GM21526 (cell line): ENCODE measurements at regions not wholly inside any gene's neighbourhood (a gene's known extent, or its start where the extent isn't known, plus 50 kb on each side); places are given as distances from the start of the nearest gene placed in this dataset.

Experiments
- ATAC-seq: cut with Tn5 transposase; IDR thresholded peaks from one replicate; pipeline ENCODE4 v1.9.1; 2021; ENCODE audit warnings: moderate library complexity; ENCODE audit not compliant: unreplicated experiment, low FRiP score

DNA sequence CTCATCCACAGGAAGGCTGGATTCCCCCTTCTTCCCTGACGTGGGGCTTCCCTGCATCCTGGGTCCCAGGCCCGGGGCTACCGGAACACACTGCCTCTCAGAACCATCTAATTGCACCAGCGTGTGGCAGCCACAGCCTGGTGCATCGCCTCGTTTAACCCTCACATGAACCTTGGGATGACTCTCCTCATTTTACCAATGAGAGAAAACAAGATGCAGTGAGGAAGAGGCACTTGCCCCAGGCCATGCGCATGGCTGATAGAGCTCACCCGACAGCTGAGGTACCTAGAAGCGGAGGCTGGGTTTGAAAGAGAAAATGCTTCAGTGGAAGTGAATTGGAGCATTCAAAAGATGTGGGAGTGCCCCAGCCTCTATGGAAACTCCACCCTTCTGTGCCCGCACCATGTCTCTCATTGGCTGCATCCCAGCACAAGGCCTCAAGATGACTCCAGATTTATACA is 162.3 kb downstream of the KATNIP start:
- no peak for ATAC-seq

DNA sequence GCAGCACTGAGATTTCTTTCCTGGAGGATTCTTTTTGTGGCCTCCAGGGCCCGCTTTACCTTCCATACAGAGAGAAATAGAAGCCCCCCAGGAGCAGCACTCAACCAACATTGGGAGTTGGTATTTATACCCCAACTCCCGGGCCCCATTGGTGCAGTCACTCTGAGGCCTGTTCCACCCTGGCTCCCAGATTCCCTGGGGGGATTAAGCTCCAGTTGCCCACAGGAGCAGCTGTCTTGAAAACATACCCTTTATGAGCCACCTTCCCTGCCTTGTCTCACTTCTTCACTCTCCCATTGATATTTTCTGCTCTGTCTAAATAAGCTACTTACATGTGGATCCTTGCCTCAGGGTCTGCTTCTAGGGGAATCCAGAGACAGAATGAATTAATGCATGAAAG is 167.8 kb downstream of the KATNIP start:
- ATAC-seq, result no peak

DNA sequence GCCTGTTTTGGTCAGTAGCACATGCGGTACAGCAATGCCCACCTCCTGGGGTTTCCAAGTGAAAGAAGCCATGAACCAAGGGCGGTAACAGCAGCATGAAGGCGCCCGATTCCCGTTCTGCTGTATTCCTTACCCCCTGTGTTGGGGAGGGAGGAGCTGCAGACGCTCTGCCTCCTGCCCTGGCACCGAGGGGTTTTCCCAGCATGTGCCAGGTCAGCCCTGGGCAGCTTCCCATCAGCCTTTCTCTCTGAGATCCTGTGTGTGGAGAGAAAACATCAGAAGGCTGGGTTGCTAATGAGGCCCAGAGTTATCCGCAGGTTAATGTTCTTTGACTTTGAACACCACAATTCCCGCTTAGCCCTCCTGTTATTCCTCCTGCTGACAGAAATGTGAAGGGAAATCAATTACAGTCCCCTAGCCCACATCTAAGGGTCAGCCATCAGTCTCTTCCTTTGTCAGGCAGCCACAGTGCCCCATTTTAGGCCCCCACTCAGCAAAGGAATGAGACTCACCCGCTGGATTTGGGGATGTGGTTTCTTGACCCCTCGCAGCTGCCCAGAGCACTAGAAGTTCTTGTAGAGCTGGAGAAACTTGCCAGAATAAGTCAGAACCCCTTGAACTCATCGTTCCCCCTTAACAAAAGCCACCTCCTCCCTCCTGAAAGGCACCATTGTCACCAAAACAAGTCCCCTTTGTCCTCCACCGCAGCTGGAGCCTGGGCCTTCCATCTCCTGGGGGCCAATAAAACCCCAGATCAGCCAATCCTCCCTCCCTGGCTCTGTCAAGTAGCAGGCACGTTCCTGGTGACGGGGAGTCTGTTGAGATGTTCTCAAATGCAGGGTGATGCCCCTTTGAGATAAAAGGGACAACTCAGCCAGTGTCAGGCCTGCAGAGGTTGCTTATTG is 168.5 kb downstream of the KATNIP start:
- no peak for ATAC-seq

DNA sequence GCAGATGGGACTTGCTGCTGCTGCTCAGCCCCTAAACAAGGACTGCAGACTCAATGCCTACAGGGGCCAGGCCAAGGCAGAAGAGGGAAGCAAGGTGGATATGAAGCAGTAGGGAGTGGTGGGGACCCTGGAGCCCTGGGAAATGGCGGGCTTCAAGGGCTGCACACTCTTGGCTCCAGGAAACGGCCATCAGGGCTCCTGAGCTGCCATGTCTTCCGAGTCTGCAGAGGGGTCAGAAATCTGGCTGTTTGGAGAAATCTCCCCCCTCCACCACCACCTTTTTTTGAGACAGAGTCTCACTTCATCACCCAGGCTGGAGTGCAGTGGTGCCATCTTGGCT is 169.1 kb downstream of the KATNIP start:
- no peak for ATAC-seq

DNA sequence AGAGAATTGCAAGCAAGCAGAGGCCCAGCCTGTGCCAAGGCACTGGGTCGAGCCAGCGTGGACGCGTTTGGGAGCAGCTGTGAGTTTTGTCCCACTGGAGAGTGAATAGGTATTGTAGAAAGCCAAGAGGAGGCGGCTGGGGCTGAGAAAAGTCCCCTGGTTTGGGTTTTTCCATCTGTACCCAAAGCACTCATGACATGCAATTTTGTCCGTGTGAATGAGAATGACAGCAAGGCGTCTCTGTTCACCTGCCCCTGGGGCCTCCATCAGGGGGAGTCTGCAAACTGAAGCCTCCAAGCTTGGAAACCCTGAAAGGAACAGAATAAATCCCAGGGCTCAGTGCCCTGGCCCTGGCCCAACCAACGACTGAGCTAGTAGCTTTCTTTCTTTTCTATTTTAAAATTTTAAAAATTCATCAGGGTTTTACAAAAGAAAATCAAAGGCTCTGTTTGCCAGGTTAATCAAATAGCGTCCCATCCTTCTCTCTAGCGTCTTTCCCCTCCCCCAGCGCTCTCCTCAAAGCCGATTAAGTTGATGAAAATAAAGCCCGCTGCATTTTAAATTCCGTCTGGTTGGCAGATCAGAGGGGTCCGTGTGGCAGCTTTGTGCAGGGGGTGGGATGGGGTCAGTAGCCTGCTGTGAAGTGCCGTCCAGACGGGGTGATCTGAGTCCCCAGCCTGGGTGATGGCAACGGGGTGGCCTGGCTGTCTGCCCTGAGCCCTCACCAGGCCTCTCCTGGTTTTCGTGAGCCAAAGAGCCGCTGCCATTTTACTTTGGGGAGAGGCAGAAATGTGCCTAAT is 171.0 kb downstream of the KATNIP start:
- no peak for ATAC-seq

DNA sequence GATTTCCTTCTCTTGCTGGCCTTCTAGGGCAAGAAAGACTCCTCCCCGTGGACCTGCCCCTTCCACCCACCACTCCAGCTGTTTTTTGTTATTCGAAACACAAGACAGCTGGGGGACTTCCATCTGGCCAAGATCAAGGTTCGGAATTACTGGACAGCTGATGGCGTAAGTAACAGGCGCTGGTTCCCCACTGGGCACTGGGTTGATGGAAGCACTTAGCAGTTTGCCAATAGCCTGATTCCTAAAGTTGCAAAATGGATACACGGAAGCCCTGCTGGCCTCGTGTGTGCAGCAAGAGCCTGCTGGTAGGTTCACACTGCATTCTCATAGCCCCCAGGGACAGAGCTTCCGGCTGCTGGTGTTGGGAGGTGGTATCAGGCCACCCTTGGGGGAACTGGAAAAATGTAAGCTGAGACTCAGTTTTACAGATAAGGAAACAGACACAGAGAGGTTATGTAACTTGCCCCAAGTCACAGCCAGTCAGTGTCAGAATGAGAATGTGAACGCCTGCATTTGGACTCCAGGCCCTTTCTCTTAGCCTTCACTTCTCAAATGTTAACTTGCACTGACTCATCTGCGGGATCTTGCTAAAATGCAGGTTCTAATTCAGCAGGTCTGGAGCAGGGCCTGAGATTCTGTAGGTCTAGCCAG is 171.7 kb downstream of the KATNIP start:
- ATAC-seq, result no peak

DNA sequence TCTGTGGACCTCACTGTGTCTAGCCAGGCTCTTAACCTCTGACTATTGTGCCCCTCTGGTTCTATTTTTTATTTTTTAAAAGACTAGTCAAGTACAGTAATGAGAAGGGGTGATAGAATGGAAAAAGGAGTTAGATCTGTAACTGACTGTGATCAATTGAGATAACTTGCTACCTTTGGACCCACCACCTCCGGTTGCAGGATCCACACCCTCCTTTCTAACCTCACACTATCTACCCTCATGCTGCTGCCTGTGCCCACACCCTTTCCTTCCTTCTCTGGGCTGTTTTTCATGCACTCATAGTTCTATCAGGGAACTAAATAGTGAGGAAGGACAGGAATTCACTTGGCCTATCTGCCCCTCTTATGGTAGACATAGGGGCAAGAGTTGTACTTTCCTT is 172.3 kb downstream of the KATNIP start:
- ATAC-seq, result no peak

DNA sequence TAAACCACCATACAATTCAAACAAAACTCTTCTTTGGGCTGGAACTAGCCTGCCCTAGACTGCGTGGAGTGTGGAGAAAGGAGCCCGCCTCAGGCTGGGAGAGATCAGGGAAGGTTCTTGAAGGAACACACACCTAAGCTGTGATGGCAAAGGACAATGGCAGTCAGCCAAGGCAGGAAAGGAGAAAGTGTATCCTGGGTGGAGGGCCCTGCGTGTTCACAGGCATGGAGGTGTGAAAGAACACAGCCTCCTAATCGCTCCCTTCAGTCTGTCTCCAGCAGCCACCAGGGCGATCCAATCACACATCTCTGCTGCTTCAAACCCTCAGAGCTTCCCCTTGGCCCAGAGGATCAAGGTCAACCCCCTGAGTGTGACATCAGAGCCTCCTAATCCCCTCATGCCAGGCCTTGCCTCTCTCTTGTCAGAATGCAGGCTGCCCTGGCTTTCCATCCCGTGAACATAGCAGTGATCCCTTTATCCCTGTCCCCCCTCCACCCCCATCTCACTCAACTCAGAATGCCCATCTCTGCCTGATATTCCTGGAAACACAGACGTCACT is 173.0 kb downstream of the KATNIP start:
- no peak for ATAC-seq

DNA sequence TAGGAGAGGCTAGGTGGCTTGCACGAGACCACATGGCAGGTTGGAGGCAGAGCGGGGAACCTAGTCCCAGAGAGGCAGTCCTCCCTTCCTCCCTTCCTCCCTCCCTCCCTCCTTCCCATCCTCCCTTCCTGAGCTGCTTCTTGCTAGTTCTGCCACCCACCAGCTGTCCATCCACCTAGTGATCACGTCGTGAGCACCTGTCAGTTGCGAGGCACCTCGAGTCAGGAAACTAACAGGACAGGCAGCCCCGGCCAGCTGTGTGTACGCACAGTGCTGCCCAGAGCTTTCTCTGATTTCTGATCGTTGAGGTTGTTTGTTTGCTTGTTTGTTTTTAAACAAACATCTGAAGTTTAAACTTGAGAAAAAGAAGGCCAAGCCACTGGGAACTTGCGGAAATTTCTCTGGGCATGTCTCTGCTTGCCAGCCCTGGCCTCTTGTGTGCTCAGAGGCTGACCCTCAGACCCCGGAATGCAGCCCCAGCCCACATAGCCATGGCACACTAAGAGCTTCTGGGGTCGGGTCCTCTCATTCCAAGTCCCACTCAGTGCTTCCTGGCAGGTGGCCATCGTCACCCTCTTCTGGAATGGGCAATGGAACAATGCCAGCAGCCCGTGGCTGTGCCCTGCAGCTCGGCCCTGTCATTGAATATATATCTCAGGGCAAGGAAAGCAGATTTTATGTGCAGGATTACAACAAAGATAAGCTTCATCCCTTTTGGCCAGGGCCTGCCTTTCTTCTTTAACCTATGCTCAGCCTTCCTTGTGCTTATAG is 174.0 kb downstream of the KATNIP start:
- no peak for ATAC-seq

DNA sequence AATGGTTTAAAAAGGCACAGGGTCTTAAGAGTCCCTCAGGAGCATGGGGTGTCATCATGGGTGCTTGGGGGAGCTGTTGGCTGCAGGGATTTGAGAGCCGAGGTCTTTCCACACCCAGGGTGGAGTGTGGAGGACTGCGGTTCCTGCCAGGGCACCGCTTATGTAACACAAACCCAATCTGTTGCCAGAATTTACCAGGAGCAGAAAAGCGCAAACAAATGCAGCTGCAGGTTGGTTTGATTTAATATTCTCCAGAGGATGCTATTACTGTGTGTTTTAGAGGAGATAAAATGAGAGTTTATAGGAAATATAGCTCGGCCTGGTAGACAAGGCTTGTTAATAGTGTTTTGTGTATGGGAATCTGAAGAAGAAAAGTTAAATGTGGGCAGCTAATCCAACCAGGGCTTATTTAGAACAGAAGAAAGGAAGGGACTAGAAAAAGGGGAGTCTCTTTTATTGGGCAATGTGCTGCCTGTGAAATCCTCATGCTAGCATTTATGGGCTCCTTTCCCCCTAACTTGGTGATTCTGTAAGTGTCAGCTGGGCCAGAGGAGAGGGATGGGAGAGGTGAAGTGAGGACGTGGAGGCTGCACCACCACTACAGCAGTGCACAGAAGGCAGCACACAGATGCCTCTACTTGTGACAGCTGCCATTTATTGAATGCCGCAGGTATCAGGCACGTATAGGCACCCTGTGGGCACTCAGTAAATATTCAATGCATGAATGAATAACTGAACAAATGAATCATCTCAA is 174.7 kb downstream of the KATNIP start:
- no peak for ATAC-seq

DNA sequence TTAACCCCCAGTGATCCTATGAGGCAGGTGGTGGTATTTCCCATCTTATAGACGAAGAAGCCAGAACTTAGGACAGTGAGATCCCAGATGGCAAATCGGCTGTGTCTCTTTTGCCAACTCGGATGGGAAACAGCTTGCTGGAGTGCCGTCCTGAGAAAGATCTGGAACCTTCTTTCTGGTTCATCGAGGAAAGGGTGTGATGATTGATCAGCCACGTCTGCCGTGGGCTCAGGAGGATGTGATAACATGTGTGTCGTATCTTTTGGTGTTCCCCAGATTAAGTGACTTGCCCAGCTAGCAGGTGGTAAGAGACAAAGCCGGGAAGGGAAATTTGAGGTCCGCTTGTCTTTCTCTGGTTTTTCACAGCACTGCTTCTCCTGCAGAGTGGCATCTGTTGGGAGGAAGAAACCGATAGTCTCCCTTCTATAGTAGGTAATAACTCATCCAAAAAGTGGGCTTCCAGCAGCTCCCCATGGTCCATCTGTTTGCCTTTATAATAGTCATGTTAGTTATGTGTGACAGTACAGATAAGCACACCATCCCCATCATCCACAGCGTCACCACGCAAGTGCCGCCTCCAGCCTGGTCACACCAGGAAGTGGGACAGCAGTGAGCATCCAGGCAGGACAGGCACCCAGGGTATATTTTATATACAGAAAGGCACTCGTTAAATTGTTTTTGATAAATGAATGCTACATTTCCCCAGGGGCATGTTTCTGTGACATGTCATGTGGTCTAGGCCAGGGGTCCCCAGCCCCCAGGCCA is 175.5 kb downstream of the KATNIP start:
- ATAC-seq, result no peak

DNA sequence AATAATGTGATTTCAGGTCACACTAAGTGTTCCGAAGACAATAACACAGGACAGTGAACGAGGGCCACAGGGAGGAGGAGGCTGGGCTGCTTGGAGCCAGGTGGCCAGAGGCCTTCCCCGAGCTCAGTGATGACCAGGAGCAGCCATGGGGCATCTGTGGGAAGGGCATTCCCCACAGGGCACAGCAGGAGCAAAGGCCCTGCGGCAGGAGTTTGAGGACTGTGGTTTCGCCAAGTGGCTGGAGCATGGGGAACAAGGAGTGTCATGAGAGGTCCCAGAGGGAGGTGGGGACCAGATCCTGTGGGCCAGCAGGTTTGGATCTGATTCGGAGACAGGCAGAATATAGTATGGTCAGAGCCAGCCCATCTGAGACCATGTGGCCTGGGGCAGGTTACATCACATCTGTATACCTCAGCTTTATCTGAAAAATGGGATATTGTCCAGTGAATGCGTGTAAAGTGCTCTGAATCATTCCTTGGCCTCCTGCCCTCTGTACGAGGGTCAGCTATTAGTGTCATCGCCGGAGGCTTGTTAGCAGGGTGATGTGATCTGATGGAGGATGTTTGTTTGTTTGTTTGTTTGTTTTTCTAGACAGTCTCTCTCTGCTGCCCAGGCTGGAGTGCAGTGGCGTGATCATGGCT is 176.8 kb downstream of the KATNIP start:
- ATAC-seq, result no peak

DNA sequence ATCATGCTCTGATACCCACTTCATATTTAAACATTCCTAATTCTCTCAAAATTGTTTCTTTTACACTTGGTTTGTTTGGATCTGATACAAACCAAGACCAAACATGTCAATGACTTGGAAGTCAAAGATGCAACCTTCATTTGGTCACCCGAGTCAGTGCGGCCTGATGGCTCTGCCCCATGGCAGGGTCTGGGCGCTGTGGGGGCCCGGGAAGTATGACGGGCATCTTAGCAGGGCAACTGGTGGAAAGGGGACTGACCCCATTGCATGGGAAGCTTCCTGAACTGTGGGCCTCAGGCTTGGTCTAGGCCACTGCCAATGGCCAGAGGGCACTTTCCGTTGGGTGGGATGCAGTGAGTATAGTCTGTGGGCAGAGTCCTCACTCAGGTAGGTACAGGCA is 178.0 kb downstream of the KATNIP start:
- ATAC-seq, result no peak

DNA sequence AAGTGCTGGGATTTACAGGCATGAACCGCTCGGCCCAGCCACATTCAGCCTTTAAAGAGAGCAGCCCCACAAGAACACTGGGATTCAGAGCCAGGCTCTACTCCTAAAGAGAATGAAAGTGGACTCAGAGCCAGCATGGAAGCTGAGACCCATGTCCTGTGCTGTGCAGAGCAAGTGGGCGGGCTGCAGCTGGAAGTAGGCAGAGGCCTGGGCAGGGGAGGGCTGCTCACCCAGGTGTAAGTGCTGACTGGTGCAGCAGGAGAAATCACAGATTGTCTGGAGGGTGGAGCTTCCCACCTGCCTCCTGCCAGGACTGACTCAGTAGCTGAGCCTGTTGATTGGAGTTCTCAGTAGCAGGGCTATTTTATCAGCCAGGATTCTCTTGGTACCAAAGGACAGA is 178.7 kb downstream of the KATNIP start:
- no peak for ATAC-seq

DNA sequence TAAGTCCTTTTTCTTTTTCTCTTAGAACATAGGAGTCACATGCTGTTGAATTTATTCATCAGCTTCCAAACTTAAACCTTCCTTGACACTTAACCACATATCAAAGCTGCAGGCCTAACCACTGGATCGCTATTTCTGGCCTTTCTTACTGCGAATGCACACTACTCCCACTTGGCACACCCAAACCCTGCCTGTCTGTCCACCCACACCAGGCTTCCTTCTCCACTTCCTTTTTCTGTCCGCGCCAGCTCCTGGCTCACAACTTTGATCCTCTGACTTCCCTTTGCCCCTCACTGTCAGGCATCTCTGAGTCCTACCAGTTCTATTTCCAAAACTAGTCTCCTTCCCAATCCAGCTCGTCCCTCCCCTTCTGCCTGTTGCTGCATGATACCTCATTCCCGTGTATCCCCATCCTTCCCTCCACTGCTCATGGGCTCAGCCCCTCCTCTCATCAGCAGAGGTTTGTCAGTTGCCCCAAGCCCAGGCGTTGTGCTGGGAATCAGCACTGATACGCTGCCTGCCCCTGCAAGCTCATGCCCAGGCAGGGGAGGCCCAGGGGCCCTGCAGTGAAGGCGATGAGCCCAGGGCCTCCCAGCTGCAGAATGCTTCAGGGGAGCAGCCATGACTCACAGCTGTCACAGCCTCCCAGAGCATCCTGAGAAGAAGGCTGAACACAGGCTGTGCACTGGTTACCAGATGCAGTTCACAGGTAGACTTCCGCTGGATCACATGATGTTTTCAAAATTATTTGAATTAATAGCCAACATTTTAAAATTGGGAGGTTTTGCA is 179.8 kb downstream of the KATNIP start:
- ATAC-seq, result no peak

DNA sequence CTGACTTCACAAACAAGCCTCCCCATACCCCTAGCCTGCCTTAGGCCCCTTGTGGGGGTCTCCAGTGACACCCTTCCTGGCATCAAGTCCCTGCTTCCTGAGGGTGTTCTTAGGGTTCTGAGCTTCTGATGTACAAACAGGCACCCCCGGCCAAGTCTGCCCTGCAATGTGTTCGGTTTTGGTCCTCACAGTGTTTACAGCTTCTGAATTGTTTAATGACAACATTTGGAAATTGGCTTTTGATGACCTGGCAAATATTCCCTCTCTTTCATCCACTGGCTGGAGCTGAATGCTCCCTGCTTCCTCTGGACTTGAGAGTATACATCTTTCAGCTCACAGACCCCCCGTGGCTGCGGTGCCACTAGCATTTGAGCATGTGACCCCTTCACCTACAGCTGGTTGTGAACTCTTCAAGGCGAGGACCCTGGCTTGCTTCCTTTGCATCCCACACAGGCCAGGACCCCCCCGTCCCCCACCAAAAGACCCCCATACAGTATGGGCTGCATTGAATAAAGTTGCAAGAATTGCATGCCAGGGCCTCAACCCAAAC is 180.8 kb downstream of the KATNIP start:
- no peak for ATAC-seq

DNA sequence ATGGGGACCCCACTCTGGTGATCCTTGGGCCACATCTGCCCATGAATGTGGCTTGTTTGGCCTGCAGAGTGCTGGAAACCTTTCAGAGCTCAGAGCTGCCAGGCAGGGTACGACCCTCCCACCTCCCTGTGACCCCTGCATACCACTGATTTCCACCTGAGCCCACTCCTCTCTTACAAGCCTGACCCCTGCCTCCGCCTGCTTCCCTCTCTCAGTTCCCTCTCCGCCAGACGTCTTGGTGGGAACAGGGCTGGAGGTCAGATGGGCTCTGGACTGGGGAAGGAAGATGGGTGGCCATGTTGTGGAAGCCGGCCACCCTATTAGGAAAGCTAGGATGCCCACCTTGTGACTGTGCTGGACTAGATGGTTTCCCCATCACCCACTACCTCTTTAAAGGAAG is 185.1 kb downstream of the KATNIP start:
- no peak for ATAC-seq
